GM19351 (cell line): ENCODE measurements at regions not wholly inside any gene's neighbourhood (a gene's known extent, or its start where the extent isn't known, plus 50 kb on each side); places are given as distances from the start of the nearest gene placed in this dataset.

ENCODE experiments used
- ATAC-seq: cut with Tn5 transposase; IDR thresholded peaks from one replicate; pipeline ENCODE4 v1.9.1; 2021; ENCODE audit warnings: mild to moderate bottlenecking, moderate library complexity; ENCODE audit not compliant: unreplicated experiment

DNA sequence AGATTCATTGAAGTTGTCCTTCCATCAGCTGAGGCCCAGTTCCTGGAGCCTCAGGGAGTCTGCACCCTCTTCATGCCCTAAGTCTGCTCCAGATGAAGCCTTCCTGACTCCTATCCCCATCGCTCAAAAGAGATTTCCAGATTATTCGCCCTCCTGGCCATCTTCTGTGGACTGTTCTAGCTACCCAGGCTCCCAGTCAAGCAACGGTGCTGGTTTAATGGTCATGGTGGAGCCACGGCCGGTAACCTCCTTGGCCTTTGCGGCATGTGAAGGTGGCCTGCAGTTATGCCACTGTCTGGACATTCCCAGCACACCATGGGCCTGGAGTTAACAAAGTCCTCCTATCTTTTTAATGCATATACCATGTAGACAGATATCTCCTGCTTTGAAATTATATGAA, 140.1 kb upstream of the ASB18 start:
- ATAC-seq: no peak

DNA sequence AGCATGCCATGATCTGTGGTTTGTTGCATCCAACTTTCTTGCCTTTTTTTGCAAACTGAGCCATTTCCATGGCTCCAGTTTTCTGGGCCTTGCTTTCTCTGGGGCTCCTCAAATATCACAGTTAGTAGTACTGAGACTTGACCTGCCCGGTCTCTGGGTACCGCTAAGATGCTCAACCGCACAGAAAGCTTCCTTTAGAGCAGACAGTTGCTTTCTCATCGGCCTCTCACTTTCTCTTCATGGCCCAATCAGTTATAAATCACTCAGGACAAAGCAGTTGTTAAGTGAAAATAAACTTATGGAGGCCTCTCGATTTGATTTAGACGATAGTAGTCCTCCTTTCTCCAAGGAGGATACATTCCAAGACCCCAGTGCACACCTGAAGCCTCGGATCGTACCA, 141.2 kb upstream of the ASB18 start:
- ATAC-seq: no peak

DNA sequence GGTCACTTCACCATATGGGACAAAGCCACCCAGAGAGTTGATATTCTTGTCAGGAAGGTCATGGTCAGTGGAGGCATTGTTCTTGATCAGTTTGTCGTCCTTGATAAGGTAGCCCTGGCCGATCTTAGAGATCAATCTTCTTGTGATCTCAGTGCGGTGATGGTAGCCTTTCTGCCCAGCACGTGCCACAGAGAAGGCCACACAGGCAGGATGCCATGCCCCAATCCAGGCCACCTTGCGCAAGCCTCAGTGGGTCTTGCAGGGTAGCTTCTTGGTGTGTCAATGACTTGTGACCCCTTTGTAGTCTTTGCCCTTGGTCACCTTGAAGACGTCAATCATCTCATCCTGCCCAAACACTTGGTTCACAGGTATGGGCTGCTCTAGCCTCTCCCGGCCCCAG, 143.9 kb upstream of the ASB18 start:
- no peak for ATAC-seq

DNA sequence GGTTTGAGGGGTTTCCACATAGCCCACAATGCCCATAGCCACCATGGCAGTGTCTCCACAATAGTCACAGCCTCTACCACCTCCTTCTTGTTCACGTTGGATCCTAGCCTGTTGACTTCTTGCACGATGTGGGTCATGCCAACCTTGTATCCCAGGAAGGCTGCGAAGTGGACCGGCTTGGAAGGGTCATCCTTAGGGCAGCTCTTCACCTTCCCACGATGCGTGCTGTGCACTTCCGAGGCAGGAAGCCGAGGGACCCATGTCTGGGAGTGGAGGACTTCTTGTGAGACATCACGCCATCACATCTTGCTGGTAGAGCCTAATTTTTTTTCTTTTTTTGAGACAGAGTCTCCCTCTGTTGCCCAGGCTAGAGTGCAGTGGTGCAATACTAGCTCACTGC, 144.6 kb upstream of the ASB18 start:
- ATAC-seq: no peak

DNA sequence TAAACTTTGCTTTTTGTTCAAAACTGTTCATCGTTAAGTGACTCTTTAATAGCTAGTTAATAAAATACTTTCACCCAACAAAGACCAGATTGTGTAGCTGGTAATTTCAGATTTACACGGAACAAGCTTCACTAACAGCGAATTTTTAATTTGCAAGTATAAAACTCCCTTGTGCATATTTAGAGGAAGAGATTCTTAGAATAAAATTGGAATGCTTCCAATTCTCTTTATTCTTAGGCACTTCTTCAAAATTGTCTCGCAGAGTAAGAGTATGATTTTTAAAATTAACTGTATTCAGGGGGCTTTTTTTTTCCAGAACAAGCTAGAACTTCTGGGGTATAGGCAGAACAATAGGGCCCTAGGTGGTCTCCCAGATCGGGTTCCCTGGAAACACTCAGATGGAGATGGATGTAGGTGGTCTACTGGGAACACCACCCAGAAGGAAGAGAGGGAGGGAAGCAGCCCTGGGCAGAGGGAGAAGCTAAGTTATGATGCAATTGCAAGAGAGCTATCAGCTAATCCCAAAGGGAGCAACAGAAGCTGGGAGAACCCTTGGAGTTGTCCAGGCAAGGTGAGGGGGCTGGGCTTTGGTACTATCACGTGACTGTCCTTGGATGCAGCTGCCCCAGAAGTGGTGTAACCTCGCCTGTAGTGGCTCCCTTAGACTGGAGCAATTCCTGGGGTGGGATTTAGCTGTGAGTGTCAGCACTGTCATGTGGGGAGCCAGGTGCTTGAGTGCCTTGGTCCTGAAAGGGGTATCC, 151.7 kb upstream of the ASB18 start:
- ATAC-seq: no peak

DNA sequence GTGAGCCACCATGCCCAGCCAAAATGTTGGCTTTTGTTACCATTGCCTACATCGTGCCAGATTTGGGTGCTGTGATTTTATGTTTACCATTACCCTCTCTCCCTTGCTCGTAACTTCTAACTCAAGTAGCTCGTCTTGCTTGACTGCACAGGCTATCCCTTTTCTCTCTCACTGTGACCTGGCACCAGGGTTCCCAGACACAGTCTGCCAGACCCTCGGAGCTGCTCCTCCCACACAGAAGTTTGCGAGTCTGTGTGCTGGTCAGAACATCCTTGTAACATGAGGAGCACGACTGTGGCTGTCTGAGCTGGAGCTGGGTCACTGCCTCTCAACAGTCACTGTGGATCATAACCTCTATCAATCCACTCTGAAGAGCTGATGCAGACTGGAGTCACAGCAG, 152.5 kb upstream of the ACKR3 start:
- ATAC-seq: no peak

DNA sequence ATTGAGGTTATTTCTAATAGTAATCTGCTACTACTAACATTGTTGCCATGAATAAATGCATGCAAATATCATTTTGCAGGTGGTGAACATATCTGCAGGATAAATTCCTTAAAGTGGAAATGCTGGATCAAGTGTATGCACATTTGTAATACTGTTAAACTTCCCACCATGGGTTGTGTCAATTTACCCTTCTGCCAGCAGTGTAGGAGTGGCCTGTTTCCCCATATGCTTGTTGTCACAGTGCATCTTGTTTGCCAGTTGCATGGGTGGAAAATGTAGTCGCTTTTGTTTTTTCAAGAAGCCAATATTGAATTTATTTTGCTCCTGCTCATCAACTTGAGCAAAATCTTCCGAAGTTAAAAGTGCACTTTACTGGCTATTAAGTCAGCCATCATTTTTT, 139.0 kb upstream of the ACKR3 start:
- no peak for ATAC-seq

DNA sequence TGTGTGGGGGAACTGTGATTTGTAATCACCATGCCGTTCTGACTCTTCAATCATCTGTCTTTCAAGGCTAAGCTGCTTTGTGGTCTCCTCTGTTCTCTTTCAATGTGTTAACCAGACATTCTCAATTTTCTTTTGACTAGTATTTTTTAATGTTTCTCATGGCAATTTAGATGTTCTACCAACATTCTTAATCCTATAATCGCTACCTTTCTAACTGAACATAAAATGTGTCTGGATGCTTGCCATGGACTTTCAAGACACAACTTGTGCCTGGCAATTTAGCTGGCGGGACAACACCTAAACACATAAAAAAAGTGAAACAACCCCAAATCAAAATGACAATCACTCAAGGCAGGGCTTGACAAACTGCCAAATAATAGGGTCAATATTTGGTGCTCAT, 135.0 kb upstream of the ACKR3 start:
- no peak for ATAC-seq

DNA sequence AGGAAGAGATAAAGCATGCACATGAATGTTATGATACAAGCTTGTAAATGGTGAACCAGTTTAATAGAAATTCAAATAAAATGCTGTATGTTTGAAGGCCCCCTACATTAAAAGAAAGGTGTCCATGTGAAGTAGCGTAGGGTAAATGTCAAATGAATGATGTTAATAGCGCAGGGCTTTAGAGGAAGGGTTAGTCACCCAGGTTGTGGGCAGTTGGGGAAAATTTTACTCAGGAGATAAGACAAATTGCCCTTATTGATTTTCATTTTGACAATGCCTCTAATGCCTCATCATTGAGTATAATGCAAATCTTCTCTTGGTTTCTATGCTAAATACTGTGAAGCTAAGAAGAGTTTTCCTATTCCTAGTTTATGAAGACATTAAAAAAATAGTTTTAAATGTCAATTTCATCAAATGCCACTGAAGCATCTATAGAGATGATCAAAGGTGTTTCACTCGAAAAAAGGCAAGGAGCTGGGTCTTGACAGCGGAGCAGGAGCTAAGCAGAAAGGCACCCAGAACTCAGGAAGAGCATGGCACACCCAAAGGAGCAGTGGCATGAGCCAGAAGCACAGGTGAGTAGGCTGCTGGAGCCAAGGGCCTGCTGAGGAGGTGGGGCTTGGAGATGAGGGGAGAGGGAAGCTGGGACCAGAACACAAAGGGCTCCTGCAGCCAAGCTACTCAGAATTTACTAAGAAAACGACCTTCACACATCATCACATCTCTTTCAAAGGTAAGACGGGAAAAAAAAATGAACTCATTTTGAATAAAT, 129.3 kb upstream of the ACKR3 start:
- ATAC-seq: no peak

DNA sequence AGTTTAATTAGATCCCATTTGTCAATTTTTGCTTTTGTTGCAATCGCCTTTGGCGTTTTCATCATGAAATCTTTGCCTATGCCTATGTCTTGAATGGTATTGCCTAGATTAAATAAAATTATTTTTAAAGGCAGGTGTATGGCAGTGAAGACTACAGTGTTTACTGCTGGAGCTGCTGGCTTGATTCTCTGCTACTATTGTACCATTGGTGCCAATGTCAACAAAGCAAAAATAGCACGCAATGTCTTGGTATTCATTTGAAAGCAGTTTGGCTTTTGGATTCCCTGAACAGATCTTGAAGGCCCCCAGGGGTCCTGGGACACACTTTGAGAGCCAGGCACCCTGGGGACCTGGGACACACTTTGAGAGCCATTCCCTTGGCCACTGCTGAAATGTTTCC, 125.4 kb upstream of the ACKR3 start:
- ATAC-seq: no peak

DNA sequence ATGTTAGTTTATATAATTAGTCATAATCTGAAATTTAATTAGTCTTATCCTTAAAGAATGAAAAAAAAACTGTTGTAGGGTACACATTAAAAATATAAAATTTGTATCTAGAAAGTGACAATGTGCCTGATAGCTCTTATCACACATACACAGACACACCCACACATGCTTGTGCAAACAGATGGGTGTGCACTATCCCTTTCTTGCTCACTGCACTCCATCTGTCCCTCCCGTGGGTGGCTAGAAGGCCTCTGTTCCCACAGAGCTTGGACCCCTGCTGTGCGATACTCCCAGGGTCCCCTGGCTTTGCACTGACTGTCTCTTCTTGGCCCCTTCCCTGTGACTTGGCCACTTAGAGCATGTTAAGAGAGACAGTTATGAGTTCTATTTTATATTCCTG, 123.9 kb upstream of the ACKR3 start:
- ATAC-seq: no peak

DNA sequence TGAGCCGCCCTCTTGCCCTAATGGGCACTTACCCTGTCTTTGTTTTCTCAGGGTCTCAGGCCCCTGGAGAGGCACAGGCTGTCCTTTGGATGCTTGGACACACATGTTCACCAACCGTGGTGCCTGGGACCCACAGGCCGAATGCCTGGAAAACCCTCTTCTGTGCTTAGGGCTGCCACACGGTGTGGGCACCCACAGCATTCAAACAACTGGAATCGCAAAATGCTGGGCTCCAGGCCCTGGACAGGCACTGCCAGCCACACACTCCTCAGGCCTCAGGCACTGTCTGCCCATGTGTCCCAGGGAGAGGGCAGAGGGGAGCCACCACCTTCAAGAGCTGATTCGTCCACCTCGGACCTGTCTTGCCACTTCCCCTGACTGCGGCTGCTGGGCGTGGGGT, 123.1 kb upstream of the ACKR3 start:
- ATAC-seq: no peak

DNA sequence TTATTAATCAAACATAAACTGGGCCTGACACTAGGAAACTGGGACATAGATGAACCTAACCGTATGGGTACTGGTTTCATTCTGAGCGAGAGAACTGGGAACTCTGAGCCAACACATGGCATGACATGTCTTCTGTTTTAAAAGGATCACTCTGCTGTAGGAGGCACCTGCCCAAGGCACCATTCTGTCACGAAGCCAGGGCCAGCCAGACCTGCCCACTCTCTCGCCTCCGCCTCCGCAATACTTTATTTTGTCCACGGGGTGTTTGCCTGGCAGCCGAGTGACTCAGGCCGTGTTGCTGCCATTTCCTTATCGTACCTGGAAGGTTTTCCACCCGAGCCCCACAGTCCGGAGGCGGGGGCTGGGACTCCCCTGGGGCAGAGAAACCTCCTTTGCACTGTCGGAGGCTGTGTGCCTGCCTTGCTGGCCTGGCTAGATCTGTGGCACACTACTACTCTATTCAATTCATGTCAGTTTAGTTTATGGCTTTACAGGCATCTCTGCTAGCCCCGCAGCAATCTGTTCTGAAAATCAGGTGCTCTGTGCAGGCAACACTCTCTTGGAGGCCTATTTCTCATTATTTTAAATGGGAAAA, 120.4 kb upstream of the ACKR3 start:
- no peak for ATAC-seq

DNA sequence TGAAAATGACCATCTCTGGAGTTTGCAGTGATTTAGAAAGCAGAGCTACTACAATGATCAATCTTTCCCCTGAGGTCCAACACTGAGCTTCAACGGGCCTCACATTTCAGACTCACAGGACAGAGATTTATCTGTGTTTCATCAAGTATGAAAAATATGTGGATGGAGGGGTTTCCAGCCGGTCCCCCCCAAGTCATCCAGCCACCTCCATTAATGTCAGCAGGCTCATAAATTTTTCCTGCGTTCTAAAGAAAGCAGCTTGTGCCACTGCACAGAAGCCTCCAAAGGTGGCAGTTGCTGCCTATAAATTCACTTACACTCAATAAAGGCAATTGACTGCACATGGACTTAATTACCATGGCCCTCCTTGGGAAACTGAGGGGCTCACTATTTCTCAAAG, 117.4 kb upstream of the ACKR3 start:
- no peak for ATAC-seq

DNA sequence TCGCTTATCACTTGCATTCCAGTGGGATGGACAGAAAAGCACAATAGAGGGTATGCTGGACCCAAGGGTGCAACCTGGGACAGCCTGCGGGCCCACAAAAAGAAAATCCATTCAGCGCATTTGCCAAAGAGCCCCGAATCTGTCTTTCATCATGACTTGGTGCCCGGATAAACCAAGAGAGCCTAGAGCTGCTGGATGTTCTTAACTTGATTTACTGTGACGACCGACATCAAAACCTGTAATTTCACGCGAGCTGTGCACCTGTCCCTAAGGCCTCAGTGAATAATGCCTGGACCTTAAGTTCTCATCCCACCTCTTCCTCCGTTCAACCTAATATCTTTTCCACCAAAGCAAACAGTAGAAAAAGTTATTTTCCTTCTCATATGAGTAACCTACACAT, 115.5 kb upstream of the ACKR3 start:
- ATAC-seq: no peak

DNA sequence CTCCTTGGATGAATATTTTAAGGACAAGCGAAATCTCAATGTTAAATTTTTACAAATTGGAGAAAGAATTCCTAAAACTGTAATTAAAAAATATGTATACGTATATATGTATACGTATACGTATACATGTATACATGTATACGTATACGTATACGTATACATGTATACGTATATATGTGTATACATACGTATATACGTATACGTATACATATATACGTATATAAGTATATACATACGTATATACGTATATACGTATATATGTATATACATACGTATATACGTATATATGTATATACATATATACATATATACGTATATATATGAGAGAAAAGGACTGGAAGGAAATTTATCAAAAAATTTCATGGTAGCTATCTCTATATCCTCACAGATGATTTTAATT, 110.2 kb upstream of the ACKR3 start:
- ATAC-seq: no peak

DNA sequence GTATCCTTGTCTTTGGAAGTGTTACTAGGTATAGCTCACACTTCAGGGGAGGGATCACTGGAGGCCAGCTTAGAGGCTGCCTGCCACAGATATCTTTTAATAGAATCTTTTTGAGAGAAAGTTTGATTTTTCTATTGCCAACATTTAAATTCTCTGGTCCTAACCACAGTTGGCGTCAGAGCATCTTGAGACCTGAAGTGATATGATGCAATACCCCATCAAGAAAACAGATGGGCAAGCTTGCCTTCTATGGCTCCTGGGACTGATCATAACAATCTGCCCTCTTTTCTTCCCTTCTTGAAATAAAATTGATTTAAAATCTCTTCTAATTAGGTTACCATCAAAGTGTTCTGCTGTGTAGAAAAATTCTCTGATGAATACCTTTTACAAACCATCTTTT, 105.5 kb upstream of the ACKR3 start:
- ATAC-seq: no peak

DNA sequence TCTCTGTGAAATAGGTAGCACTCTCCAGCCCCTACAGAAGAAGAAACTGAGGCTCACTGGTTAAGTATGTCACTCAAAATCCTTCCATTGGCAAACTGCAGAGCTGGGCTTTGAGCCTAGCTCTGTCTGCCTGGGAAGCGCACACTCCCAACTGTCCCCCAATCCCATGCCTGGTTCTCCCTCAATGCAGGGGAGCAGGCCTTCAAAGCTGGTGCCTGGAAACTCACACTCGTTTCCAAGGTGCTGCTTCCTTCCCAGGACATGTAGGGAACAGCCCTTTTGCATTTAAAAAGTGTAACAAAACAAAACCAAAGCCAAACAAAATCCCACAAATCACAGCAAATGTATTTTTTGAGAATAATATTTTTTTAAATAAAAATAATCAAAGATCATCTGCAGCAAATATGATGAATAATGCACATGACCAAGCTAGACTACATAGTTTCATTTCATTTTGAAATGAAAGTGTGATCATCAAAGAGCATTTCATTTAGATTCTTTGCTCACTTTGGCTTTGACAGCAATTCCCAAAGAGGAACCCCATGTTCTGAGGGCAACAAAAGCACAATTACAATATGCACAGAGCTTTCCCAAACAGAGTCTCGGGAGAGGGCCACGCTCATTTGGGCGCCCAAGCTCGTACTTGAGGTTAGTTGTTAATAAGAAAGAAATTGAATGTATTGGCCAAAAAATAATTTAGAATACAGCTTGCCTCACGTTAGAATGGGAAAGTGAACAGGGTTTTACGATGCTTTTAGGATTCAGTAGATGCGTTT, 96.7 kb upstream of the ACKR3 start:
- ATAC-seq: no peak

DNA sequence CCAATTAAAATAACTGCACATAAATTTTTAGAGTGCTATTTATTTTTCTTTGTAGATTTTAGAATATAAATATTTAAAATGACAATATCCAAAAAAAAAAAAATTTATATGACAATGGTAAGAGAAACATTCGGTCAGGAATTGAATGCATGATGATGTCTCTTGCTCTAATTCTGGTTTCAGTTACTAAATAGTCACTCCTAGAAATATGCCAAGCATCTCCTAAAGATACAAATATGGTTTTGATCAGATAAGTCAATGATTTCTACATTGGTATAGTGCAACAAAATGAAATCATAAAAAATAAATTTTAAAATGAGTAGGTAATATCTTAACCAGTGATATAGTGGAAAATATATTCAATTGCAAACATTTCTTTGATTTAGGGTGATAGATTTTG, 95.9 kb upstream of the ACKR3 start:
- no peak for ATAC-seq

DNA sequence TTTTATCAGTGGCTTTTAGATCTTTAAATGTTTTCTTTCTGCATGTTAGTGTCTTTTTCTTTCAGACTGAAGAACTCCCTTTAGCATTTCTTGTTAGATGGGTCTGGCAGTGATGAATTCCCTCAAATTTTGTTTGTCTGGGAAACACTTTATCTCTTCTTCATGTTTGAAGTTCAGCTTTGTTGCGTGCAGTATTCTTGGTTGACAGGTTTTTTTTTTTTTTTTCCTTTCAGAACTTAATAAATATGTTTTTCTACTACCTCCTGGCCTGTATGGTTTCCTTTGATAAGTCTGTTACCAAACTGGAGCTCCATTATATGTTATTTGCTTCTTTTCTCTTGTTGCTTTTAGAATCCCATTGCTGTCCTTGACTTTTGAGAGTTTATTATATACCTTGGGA, 89.8 kb upstream of the ACKR3 start:
- no peak for ATAC-seq

DNA sequence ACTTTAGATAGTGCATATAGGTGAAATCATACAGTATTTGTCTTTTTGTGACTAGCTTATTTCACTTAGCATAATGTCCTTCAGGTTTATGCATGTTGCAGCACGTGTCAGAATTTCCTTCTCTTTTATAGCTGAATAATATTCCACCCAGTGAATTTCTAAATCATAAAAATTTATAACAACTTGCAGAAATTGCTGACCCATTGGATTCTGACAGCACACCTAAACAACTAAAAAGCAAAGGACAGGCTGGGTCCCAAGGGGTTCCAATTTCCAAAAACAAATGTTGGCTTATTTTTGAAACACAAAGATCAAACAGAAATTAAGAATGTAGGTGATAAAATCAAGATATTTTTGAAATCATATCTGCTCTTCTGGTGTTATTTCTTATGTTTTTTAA, 86.5 kb upstream of the ACKR3 start:
- no peak for ATAC-seq

DNA sequence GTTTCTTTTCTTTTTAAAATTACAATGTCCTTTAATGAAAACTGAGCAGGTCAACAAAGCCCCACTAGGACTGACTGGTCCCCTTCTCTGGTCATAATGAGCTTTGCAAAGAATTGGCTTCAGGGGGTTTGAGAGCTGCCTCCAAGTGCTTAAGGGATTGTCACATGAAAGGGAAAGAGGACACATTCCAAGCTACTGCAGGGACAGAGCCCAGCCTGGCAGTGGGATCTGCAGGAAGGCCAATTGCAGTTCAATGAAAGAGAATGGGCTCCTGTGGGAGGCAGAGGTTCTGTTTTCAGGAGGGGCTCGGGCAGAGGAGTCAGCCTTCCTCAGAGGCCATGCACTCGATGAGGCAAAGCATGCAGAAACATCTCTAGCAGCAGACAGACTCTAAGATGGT, 84.1 kb upstream of the ACKR3 start:
- no peak for ATAC-seq
